IMR-90 (cell line): ENCODE measurements at regions not wholly inside any gene's neighbourhood (a gene's known extent, or its start where the extent isn't known, plus 50 kb on each side); places are given as distances from the start of the nearest gene placed in this dataset.

Source experiments
- ATAC-seq: fragments of 200-7000 bp; cut with Tn5 transposase; 2 replicates; pipeline ENCODE4 v1.9.1; 2020; ENCODE audit warnings: low read depth, mild to moderate bottlenecking, moderate library complexity
- BruUV-seq: library from RNA; stranded (reverse); fragments of 400-500 nt; replicated peaks from 2 replicates; lab custom pipeline; 2021; lab: Mats Ljungman, UMichigan
- CTCF ChIA-PET: fragments of 300-600 bp; formaldehyde crosslinking; extraction: SDS; loops from one replicate; lab custom pipeline; 2021; ENCODE audit warnings: antibody characterized with exemption; lab: Yijun Ruan, JAX
- POLR2A ChIA-PET: fragments of 300-600 bp; sonication (Branson Sonifier 250); formaldehyde crosslinking; loops from one replicate; lab custom pipeline; 2022; ENCODE audit warnings: antibody characterized with exemption; ENCODE audit not compliant: unreplicated experiment; lab: Charles Lee
- DNase-seq: peaks from one replicate; pipeline ENCODE4 v3.0.0; 2013
- H2AFZ ChIP-seq: replicated peaks from 2 replicates; pipeline ENCODE3; 2013; ENCODE audit warnings: low read length, mild to moderate bottlenecking; ENCODE audit not compliant: poor library complexity
- H2AK5ac ChIP-seq: 2 replicates; pipeline ENCODE4 v1.6.1; 2013; ENCODE audit warnings: low read depth, low read length, inconsistent platforms
- H2AK9ac ChIP-seq: replicated peaks from 2 replicates; pipeline ENCODE3; 2013; ENCODE audit warnings: mild to moderate bottlenecking, low read depth, low read length, moderate library complexity; ENCODE audit not compliant: poor library complexity
- H2BK120ac ChIP-seq: 2 replicates; pipeline ENCODE4 v1.6.1; 2013; ENCODE audit warnings: low read depth, low read length, inconsistent platforms
- H2BK15ac ChIP-seq: 3 replicates; pipeline ENCODE4 v1.6.1; 2013; ENCODE audit warnings: low read depth, low read length, inconsistent platforms
- H2BK20ac ChIP-seq: 2 replicates; pipeline ENCODE4 v1.6.1; 2013; ENCODE audit warnings: low read depth, mild to moderate bottlenecking, inconsistent platforms, low read length, moderate library complexity
- H2BK5ac ChIP-seq: 2 replicates; pipeline ENCODE4 v1.6.1; 2013; ENCODE audit warnings: mild to moderate bottlenecking, low read depth, low read length, inconsistent platforms; ENCODE audit not compliant: poor library complexity, severe bottlenecking
- H3K14ac ChIP-seq: replicated peaks from 2 replicates; pipeline ENCODE4 v1.6.1; 2013; ENCODE audit warnings: low read depth, low read length, inconsistent platforms
- H3K18ac ChIP-seq: 2 replicates; pipeline ENCODE4 v1.6.1; 2013; ENCODE audit warnings: low read depth, low read length, control low read depth
- H3K23ac ChIP-seq: 2 replicates; pipeline ENCODE4 v1.6.1; 2013; ENCODE audit warnings: low read depth, low read length, inconsistent platforms
- H3K27ac ChIP-seq: 2 replicates; pipeline ENCODE4 v1.5.1; 2013; ENCODE audit warnings: mild to moderate bottlenecking, control low read depth, low read length; ENCODE audit not compliant: insufficient read depth
- H3K27me3 ChIP-seq: 2 replicates; pipeline ENCODE4 v1.6.1; 2013; ENCODE audit warnings: low read length; ENCODE audit not compliant: control insufficient read depth, insufficient read depth
- H3K36me3 ChIP-seq: 2 replicates; pipeline ENCODE4 v1.6.1; 2013; ENCODE audit warnings: low read length, mixed read lengths; ENCODE audit not compliant: control insufficient read depth, insufficient read depth
- H3K4ac ChIP-seq: 2 replicates; pipeline ENCODE4 v1.6.1; 2013; ENCODE audit warnings: low read depth, low read length, inconsistent platforms
- H3K4me1 ChIP-seq: 2 replicates; pipeline ENCODE4 v1.6.1; 2013; ENCODE audit warnings: low read length, mixed read lengths; ENCODE audit not compliant: control insufficient read depth, insufficient read depth
- H3K4me2 ChIP-seq: 2 replicates; pipeline ENCODE4 v1.6.1; 2013; ENCODE audit warnings: low read depth, mild to moderate bottlenecking, control low read depth, low read length, moderate library complexity
- H3K4me3 ChIP-seq: 2 replicates; pipeline ENCODE4 v1.5.1; 2013; ENCODE audit warnings: low read depth, mild to moderate bottlenecking, control low read depth, low read length, moderate library complexity; ENCODE audit not compliant: insufficient read depth
- H3K56ac ChIP-seq: 2 replicates; pipeline ENCODE4 v1.6.1; 2013; ENCODE audit warnings: low read length, inconsistent platforms; ENCODE audit not compliant: insufficient read depth; ENCODE audit errors: extremely low read depth
- H3K79me1 ChIP-seq, 2 experiments: 2 replicates each; pipeline ENCODE4 v1.6.1; 2013; ENCODE audit warnings: low read length in 2 of 2, inconsistent platforms in 1 of 2, low read depth in 1 of 2
- H3K9ac ChIP-seq: 2 replicates; pipeline ENCODE4 v1.6.1; 2013; ENCODE audit warnings: low read depth, low read length, control low read depth
- H3K9me1 ChIP-seq: 2 replicates; pipeline ENCODE4 v1.6.1; 2013; ENCODE audit warnings: low read length, inconsistent platforms; ENCODE audit not compliant: insufficient read depth
- H3K9me3 ChIP-seq: 2 replicates; pipeline ENCODE4 v1.6.1; 2013; ENCODE audit warnings: low read length; ENCODE audit not compliant: control insufficient read depth, insufficient read depth
- H4K20me1 ChIP-seq: 2 replicates; pipeline ENCODE4 v1.6.1; 2013; ENCODE audit warnings: low read length, inconsistent platforms; ENCODE audit not compliant: insufficient read depth
- H4K5ac ChIP-seq: 2 replicates; pipeline ENCODE4 v1.6.1; 2013; ENCODE audit warnings: mild to moderate bottlenecking, low read depth, low read length, control low read depth
- H4K8ac ChIP-seq, 2 experiments: 2 replicates each; pipeline ENCODE4 v1.6.1; 2013; ENCODE audit warnings: low read depth in 2 of 2, low read length in 2 of 2, control low read depth in 1 of 2, inconsistent platforms in 1 of 2
- H4K91ac ChIP-seq: 2 replicates; pipeline ENCODE4 v1.6.1; 2013; ENCODE audit warnings: low read depth, low read length, inconsistent platforms; ENCODE audit not compliant: insufficient read depth
- CEBPB ChIP-seq: IDR thresholded peaks from 2 replicates; pipeline ENCODE4 v1.6.1; 2012; ENCODE audit warnings: low read depth, low read length, improper control_type of control experiment
- ELK1 ChIP-seq: fragments of 150-350 bp; IDR thresholded peaks from 2 replicates; pipeline ENCODE4 v1.6.1; 2016; ENCODE audit warnings: low read depth, mild to moderate bottlenecking, low read length, moderate library complexity, borderline replicate concordance
- FOS ChIP-seq: fragments of 150-350 bp; IDR thresholded peaks from 2 replicates; pipeline ENCODE4 v1.6.1; 2016; ENCODE audit warnings: low read depth, low read length
- MAFK ChIP-seq: IDR thresholded peaks from 2 replicates; pipeline ENCODE4 v1.6.1; 2012; ENCODE audit warnings: low read depth, low read length, improper control_type of control experiment
- MXI1 ChIP-seq: IDR thresholded peaks from 2 replicates; pipeline ENCODE4 v1.6.1; 2012; ENCODE audit warnings: low read depth, mild to moderate bottlenecking, low read length, moderate library complexity, borderline replicate concordance
- NFE2L2 ChIP-seq: fragments of 150-350 bp; IDR thresholded peaks from 2 replicates; pipeline ENCODE4 v1.6.1; 2016; ENCODE audit warnings: low read depth, mild to moderate bottlenecking, low read length
- POLR2A ChIP-seq: IDR thresholded peaks from 2 replicates; pipeline ENCODE4 v1.6.1; 2012; ENCODE audit warnings: mild to moderate bottlenecking, low read depth, low read length
- RAD21 ChIP-seq: IDR thresholded peaks from 2 replicates; pipeline ENCODE4 v1.6.1; 2012; ENCODE audit warnings: low read length, improper control_type of control experiment
- USF2 ChIP-seq: fragments of 150-350 bp; IDR thresholded peaks from 2 replicates; pipeline ENCODE4 v1.6.1; 2017; ENCODE audit warnings: mild to moderate bottlenecking, antibody characterized with exemption, low read length, low read depth
- WGBS, 2 experiments: methylation state at CpG; one replicate each; pipeline versions ENCODE4 v1.1.5 to v1.1.7; 2013; ENCODE audit warnings: missing lambda C conversion rate in 2 of 2; ENCODE audit not compliant: insufficient read length in 1 of 2; ENCODE audit errors: extremely low coverage in 2 of 2; 5-methylcytosine and 5-hydroxymethylcytosine counted together
- dilution Hi-C: fragments of 300-500 bp; cut with HindIII; formaldehyde crosslinking; loops from one replicate; pipeline ENCODE4 v1.14.3; 2018; ENCODE audit warnings: low sequenced_read_pairs; ENCODE audit not compliant: unreplicated experiment
- in situ Hi-C: fragments of 300-500 bp; cut with MboI; formaldehyde crosslinking; loops from 3 replicates; pipeline ENCODE4 v1.14.3; 2019; ENCODE audit warnings: low sequenced_read_pairs, inconsistent platforms, mixed read lengths
- intact Hi-C: fragments of 100-400 bp; cut with micrococcal nuclease; formaldehyde crosslinking; loops from 2 replicates; pipeline ENCODE4 v1.10.0; 2022
- TF ChIP-seq, protein P1 (sequence below): conservative IDR thresholded peaks from 2 replicates; pipeline ENCODE4 v1.5.1; 2012; ENCODE audit warnings: mild to moderate bottlenecking, low read depth, low read length, improper control_type of control experiment

DNA sequence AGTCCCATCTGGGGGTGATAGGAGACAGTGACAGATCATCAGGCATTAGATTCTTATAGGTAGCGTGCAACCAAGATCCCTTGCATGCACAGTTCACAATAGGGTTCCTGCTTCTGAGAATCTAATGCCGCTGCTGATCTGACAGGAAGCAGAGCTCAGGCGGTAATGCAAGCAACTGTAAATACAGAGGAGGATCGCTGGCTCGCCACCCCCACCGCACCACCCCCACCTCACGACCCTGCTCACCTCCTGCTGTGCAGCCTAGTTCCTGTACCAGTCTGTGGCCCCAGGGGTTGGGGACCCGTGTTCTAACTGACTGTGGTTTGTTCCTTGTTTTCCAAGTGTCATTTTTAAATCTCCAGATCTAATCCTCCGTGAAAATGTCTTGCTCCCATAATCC lies 89.0 kb upstream of the MAPK10 start:
- DNase-seq: no peak
- BruUV-seq: no TSS peak

More for the DNA sequence above, 89.0 kb upstream of the MAPK10 start:
- Histone ChIP-seq H3K9ac (no peak overlapping the region), H4K8ac (no peak overlapping the region), H3K4me2 (0 out of 2 replicates have a peak overlapping the region, but pooled peaks have one; percentile 63), H3K36me3 (no peaks in the 10 kb centered on the region), H3K4ac (no peak overlapping the region), H3K79me1 (no peaks in the 10 kb centered on the region), H3K18ac (no peak overlapping the region), H3K4me1 (peaks cover 9% of the 10 kb centered on the region), H2AK9ac (no peak overlapping the region), H3K9me1 (no peaks in the 10 kb centered on the region), H2BK5ac (no peak overlapping the region), H4K91ac (no peak overlapping the region), H3K56ac (no peak overlapping the region), H3K14ac (no peak overlapping the region), H4K20me1 (no peaks in the 10 kb centered on the region), H2BK20ac (no peak overlapping the region), H3K9me3 (no peaks in the 10 kb centered on the region), H2AFZ (peak overlapping the region; percentile 61), H4K5ac (no peak overlapping the region), H3K4me3 (no peak overlapping the region), H2AK5ac (no peak overlapping the region), H3K27ac (no peak overlapping the region), H3K27me3 (no peaks in the 10 kb centered on the region), H3K23ac (no peak overlapping the region), H2BK15ac (no peak overlapping the region), H2BK120ac (no peak overlapping the region)
- CTCF ChIA-PET: no interaction called here
- dilution Hi-C loops (no loop called here), intact Hi-C loops (no loop called here), in situ Hi-C loops (no loop called here)
- POLR2A ChIA-PET: no interaction called here
- TF ChIP-seq, protein P1, sequence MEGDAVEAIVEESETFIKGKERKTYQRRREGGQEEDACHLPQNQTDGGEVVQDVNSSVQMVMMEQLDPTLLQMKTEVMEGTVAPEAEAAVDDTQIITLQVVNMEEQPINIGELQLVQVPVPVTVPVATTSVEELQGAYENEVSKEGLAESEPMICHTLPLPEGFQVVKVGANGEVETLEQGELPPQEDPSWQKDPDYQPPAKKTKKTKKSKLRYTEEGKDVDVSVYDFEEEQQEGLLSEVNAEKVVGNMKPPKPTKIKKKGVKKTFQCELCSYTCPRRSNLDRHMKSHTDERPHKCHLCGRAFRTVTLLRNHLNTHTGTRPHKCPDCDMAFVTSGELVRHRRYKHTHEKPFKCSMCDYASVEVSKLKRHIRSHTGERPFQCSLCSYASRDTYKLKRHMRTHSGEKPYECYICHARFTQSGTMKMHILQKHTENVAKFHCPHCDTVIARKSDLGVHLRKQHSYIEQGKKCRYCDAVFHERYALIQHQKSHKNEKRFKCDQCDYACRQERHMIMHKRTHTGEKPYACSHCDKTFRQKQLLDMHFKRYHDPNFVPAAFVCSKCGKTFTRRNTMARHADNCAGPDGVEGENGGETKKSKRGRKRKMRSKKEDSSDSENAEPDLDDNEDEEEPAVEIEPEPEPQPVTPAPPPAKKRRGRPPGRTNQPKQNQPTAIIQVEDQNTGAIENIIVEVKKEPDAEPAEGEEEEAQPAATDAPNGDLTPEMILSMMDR: no peak
- no peak for TF ChIP-seq MAFK
- no peak for TF ChIP-seq POLR2A
- no peak for TF ChIP-seq ELK1
- TF ChIP-seq FOS: no peak
- no peak for TF ChIP-seq USF2
- no peak for TF ChIP-seq NFE2L2
- TF ChIP-seq CEBPB: no peak
- TF ChIP-seq RAD21: no peak
- TF ChIP-seq MXI1: no peak
- ATAC-seq: no peak
- 50% methylated on average over 2 of the region's 9 CpGs; no CpG with 5 or more reads in 1 of the 2 experiments for WGBS, 2 experiments
